Mucosa of descending colon (tissue), 3 donors: ENCODE measurements at regions not wholly inside any gene's neighbourhood (a gene's known extent, or its start where the extent isn't known, plus 50 kb on each side); places are given as distances from the start of the nearest gene placed in this dataset.
A peak's percentile ranks its signal among the peaks of the same experiment; 100 is the strongest.

Source experiments
- ATAC-seq: fragments of 200-7000 bp; cut with Tn5 transposase; one replicate; pipeline ENCODE4 v1.9.1; 2020; ENCODE audit warnings: mild to moderate bottlenecking, moderate library complexity
- DNase-seq, 3 donors: peaks; one replicate each; pipeline ENCODE4 v3.0.0-alpha.2; 2020
- H3K36me3 ChIP-seq: fragments of 200-600 bp; one replicate; pipeline ENCODE4 v1.8.0; 2021; ENCODE audit warnings: low read depth, mild to moderate bottlenecking
- H3K4me1 ChIP-seq: fragments of 200-600 bp; one replicate; pipeline ENCODE4 v1.8.0; 2021; ENCODE audit warnings: low read depth, mild to moderate bottlenecking
- H3K4me3 ChIP-seq: fragments of 200-600 bp; one replicate; pipeline ENCODE4 v1.8.0; 2021; ENCODE audit warnings: mild to moderate bottlenecking
- H3K9me3 ChIP-seq: fragments of 200-600 bp; one replicate; pipeline ENCODE4 v1.8.0; 2021; ENCODE audit warnings: mild to moderate bottlenecking
- CTCF ChIP-seq: fragments of 200-600 bp; IDR thresholded peaks from one replicate; pipeline ENCODE4 v1.8.0; 2022; ENCODE audit warnings: antibody characterized with exemption, mild to moderate bottlenecking
- intact Hi-C, 2 donors: fragments of 100-400 bp; cut with DNase I in 1 of 2; cut with micrococcal nuclease in 1 of 2; formaldehyde crosslinking; loops; one replicate each; pipeline versions ENCODE4 v1.11.0 to v1.11.1; 2022; cut with DNase I, micrococcal nuclease
- donor health status: DM: no; HTN: no; CAD: no; lungs with moderate emphysema.
- donor health status: DM: no; HTN: no; CAD: no.
- donor health status: DM: no; HTN: yes; CAD: no.

- H3K36me3 ChIP-seq = no peaks in the 10 kb centered on the region
- ATAC-seq (peak; percentile 15), DNase-seq (peak in 2 of 3 donors; percentile 12 to 35)
- no peaks in the 10 kb centered on the region for H3K9me3 ChIP-seq
- H3K4me3 ChIP-seq = no peak overlapping the region
- H3K4me1 ChIP-seq = no peaks in the 10 kb centered on the region
- intact Hi-C loops = no loop called here
- no peak for TF ChIP-seq CTCF
These were observed 74.7 kb downstream of the MRPL14 start for GRCh38 chr6:44052419-44053023.

GRCh38 chr6:44051515-44051914 is 75.7 kb downstream of the MRPL14 start:
- Histone ChIP-seq H3K36me3 (no peaks in the 10 kb centered on the region), H3K4me1 (no peaks in the 10 kb centered on the region), H3K4me3 (no peak overlapping the region), H3K9me3 (no peaks in the 10 kb centered on the region)
- no peak for DNase-seq
- intact Hi-C loops = no loop called here
- peak; percentile 27 for ATAC-seq
- no peak for TF ChIP-seq CTCF

- ATAC-seq (peak; percentile 55), DNase-seq (no peak)
- no peak for TF ChIP-seq CTCF
- intact Hi-C loops = no loop called here
- Histone ChIP-seq H3K4me1 (no peaks in the 10 kb centered on the region), H3K9me3 (no peaks in the 10 kb centered on the region), H3K4me3 (no peak overlapping the region), H3K36me3 (no peaks in the 10 kb centered on the region)
These were observed 76.3 kb downstream of the MRPL14 start for GRCh38 chr6:44050872-44051505.

GRCh38 chr6:44049989-44050871 is 77.0 kb downstream of the MRPL14 start:
- no peak for TF ChIP-seq CTCF
- intact Hi-C loops = no loop called here
- Histone ChIP-seq H3K36me3 (no peaks in the 10 kb centered on the region), H3K4me1 (no peaks in the 10 kb centered on the region), H3K4me3 (no peak overlapping the region), H3K9me3 (no peaks in the 10 kb centered on the region)
- no peak for ATAC-seq
- DNase-seq = no peak

GRCh38 chr6:44049163-44049988 is 77.9 kb downstream of the MRPL14 start:
- peak; percentile 62 for ATAC-seq
- Histone ChIP-seq H3K36me3 (no peaks in the 10 kb centered on the region), H3K9me3 (no peaks in the 10 kb centered on the region), H3K4me1 (no peaks in the 10 kb centered on the region), H3K4me3 (no peak overlapping the region)
- peak in 1 of 3 donors; percentile 45 for DNase-seq
- no peak for TF ChIP-seq CTCF
- intact Hi-C loops = no loop called here
